ENCODE measurements at regions not wholly inside any gene's neighbourhood (a gene's known extent, or its start where the extent isn't known, plus 50 kb on each side); places are given as distances from the start of the nearest gene placed in this dataset.

GRCh38 chr13:84136582-84136981 lies 254.3 kb upstream of the SLITRK1 start:
- TF ChIP-seq, protein P1, sequence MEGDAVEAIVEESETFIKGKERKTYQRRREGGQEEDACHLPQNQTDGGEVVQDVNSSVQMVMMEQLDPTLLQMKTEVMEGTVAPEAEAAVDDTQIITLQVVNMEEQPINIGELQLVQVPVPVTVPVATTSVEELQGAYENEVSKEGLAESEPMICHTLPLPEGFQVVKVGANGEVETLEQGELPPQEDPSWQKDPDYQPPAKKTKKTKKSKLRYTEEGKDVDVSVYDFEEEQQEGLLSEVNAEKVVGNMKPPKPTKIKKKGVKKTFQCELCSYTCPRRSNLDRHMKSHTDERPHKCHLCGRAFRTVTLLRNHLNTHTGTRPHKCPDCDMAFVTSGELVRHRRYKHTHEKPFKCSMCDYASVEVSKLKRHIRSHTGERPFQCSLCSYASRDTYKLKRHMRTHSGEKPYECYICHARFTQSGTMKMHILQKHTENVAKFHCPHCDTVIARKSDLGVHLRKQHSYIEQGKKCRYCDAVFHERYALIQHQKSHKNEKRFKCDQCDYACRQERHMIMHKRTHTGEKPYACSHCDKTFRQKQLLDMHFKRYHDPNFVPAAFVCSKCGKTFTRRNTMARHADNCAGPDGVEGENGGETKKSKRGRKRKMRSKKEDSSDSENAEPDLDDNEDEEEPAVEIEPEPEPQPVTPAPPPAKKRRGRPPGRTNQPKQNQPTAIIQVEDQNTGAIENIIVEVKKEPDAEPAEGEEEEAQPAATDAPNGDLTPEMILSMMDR (conservative IDR thresholded peaks at IDR 0.05; ENCODE audit: low read depth, low read length), result no peak
- H3K4me3 ChIP-seq (ENCODE audit: low read length), result no peak overlapping the region
- no peak for DNase-seq (ENCODE audit: low read depth)

DNA sequence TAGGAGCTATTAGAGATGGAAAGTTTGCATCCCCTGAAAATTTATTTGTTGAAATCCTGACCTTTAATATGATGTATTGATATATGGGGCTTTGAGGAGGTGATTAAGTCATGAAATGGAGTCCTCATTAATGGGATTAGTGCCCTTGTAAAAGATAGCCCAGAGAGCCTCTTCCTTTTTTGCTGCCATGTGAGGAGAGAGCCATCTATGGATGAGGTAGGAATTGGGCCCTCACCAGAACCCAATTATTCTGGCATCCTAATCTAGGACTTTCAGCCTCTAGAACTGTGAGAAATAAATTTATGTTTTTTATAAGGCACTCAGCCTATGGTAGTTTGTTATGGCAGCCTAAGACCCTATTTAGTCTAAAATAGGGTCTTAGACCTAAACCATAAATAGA lies 250.2 kb upstream of the SLITRK1 start:
- no peak for DNase-seq (ENCODE audit: low read depth)
- no peak overlapping the region for H3K4me3 ChIP-seq (ENCODE audit: low read length)
- TF ChIP-seq, protein P1 (conservative IDR thresholded peaks at IDR 0.05; ENCODE audit: low read depth, low read length), result no peak

GRCh38 chr13:84131249-84131648 lies 249.0 kb upstream of the SLITRK1 start:
- TF ChIP-seq, protein P1 (conservative IDR thresholded peaks at IDR 0.05; ENCODE audit: low read depth, low read length), result no peak
- DNase-seq (ENCODE audit: low read depth), result no peak
- H3K4me3 ChIP-seq (ENCODE audit: low read length), result no peak overlapping the region

DNA sequence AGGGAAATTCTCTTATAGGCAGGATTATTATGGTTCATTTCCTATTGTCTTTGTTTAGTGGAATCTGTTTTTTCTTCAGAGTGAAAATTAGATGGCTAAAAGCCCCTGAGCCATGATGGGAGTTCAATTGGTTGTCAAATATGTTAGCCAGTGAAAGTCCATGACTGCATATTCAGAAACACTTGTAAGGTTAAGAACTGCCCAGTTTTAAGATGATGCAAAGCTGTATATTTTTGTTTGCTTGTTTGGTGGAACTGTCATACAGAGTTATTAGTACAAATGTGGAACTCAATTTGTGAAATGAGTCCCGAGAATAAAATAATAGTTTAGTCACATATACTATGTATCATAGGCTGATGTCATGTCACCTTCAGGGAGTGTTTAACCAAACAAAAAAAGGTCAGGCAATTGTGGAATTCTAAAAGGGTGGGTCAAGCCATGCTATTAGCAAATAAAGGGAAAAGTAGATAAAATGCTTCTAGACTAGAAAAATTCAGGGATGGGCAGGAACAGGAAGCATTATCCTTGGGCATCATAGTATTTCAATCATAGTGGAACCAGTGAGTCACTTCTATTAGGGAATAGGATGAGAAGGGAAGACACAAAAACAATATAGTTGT lies 248.3 kb upstream of the SLITRK1 start:
- TF ChIP-seq, protein P1 (conservative IDR thresholded peaks at IDR 0.05; ENCODE audit: low read depth, low read length), result no peak
- no peak overlapping the region for H3K4me3 ChIP-seq (ENCODE audit: low read length)
- no peak for DNase-seq (ENCODE audit: low read depth)

GRCh38 chr13:84129966-84130365 lies 247.7 kb upstream of the SLITRK1 start:
- DNase-seq (ENCODE audit: low read depth), result no peak
- no peak overlapping the region for H3K4me3 ChIP-seq (ENCODE audit: low read length)
- TF ChIP-seq, protein P1 (conservative IDR thresholded peaks at IDR 0.05; ENCODE audit: low read depth, low read length), result no peak

- DNase-seq (ENCODE audit: low read depth), result no peak
- no peak overlapping the region for H3K4me3 ChIP-seq (ENCODE audit: low read length)
- TF ChIP-seq, protein P1 (conservative IDR thresholded peaks at IDR 0.05; ENCODE audit: low read depth, low read length), result no peak
These were observed 245.4 kb upstream of the SLITRK1 start for GRCh38 chr13:84127597-84128128.

DNA sequence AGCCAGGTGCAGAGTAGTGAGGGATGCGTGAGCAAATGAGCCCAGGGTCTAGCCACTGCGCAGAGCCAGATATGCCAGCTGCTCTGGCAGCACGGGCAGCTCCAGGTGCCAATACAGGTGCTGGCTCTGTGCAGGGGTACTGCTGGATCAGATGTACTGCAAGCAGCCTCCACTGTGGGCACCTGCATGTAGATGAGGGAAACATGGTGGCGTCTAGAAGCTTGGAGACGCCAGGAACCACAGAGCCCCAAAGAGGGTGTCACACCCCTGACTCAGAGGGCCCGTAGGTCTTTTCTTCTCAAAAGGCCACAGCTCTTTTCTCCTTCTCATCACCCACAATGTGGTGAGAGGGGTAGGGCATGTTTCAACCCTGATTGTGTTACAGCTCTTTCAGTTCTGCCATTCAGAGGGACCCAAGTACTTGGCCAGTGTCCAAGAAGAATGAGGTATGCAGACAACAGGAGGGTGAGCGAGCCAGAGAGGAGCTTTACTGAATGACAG lies 244.4 kb upstream of the SLITRK1 start:
- TF ChIP-seq, protein P1 (conservative IDR thresholded peaks at IDR 0.05; ENCODE audit: low read depth, low read length), result no peak
- DNase-seq (ENCODE audit: low read depth), result no peak
- H3K4me3 ChIP-seq (ENCODE audit: low read length), result no peak overlapping the region

Measured in retinal pigment epithelial cell (primary cell).